Upper lobe of left lung (tissue), 6 donors: ENCODE measurements at regions not wholly inside any gene's neighbourhood (a gene's known extent, or its start where the extent isn't known, plus 50 kb on each side); places are given as distances from the start of the nearest gene placed in this dataset.
"Not testable (repeated sequence)": the region's sequence is repeated elsewhere in the genome, so short reads cannot be mapped to it uniquely, and the experiment has no call there.

Experiments
- ATAC-seq, 2 donors: fragments of 200-7000 bp; cut with Tn5 transposase; one replicate each; pipeline ENCODE4 v1.9.1; 2022; ENCODE audit warnings: mild to moderate bottlenecking in 2 of 2, moderate library complexity in 2 of 2; ENCODE audit not compliant: low FRiP score in 2 of 2
- DNase-seq, 2 donors: peaks; one replicate each; pipeline ENCODE4 v3.0.0-alpha.2; 2019 to 2020
- H3K27ac ChIP-seq, 4 donors: fragments of 200-600 bp; sonication (generic); one replicate each; pipeline ENCODE4 v1.5.1; 2016 to 2019
- H3K27me3 ChIP-seq, 4 donors: fragments of 200-600 bp; sonication (generic); one replicate each; pipeline ENCODE4 v1.5.1; 2017 to 2019
- H3K36me3 ChIP-seq, 4 donors: fragments of 200-600 bp; sonication (generic); one replicate each; pipeline ENCODE4 v1.5.1; 2016 to 2019
- H3K4me1 ChIP-seq, 4 donors: fragments of 200-600 bp; sonication (generic); one replicate each; pipeline ENCODE4 v1.5.1; 2018 to 2019
- H3K4me3 ChIP-seq, 4 donors: fragments of 200-600 bp; sonication (generic); one replicate each; pipeline ENCODE4 v1.5.1; 2017 to 2019; ENCODE audit warnings: mild to moderate bottlenecking in 2 of 4, moderate library complexity in 1 of 4
- H3K9me3 ChIP-seq, 4 donors: fragments of 200-600 bp; sonication (generic); one replicate each; pipeline ENCODE4 v1.5.1; 2018 to 2019
- CTCF ChIP-seq, 6 experiments: fragments of 450-650 bp in 4 of 6; fragments of 200-600 bp in 2 of 6; sonication (generic) in 2 of 6; IDR thresholded peaks; one replicate each; pipeline ENCODE4 v1.5.1; 2016 to 2019; ENCODE audit warnings: antibody characterized with exemption in 6 of 6
- EP300 ChIP-seq, 4 donors: sonication (generic); formaldehyde crosslinking; IDR thresholded peaks; one replicate each; pipeline ENCODE4 v1.5.1; 2017; ENCODE audit warnings: antibody characterized with exemption in 4 of 4, control low read depth in 2 of 4
- POLR2A ChIP-seq, 4 donors: fragments of 450-650 bp; IDR thresholded peaks; one replicate each; pipeline ENCODE4 v1.5.1; 2016 to 2017; ENCODE audit warnings: antibody characterized with exemption in 4 of 4, mild to moderate bottlenecking in 2 of 4
- POLR2AphosphoS5 ChIP-seq, 2 donors: sonication (generic); formaldehyde crosslinking; IDR thresholded peaks; one replicate each; pipeline ENCODE4 v1.5.1; 2017; ENCODE audit warnings: antibody characterized with exemption in 2 of 2
- WGBS, 2 donors: methylation state at CpG; one replicate each; pipeline ENCODE4 v1.1.5; 2017 to 2018; 5-methylcytosine and 5-hydroxymethylcytosine counted together
- donor health status: DM: no; HTN: no; CAD: no; lungs with moderate emphysema.
- donor health status: DM: no; HTN: yes; CAD: no; lungs with severe emphysema.

DNA sequence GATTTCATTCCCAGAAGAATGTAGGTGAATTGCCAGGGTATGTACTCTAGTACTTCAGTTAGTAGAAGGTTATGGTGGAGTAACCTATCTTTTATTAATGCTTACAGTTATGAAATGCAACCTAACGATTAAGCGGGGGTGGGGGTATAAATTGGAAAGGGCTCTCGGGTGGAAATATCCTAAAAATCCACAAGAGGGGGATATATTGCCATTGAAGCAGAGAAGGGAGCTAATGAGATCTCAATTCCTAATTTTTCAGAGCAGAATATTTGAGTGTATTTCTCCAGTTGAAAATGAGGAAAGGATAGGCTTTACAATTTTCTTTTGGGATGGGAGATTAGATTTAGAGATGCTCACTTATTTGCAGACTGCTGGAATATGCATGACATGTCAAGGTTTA lies 90.8 kb downstream of the DNAJB9 start:
- H3K36me3 ChIP-seq: no peaks in the 10 kb centered on the region
- H3K27ac ChIP-seq: no peak overlapping the region
- H3K4me1 ChIP-seq: no peaks in the 10 kb centered on the region
- ATAC-seq (no peak), DNase-seq (no peak)
- H3K9me3 ChIP-seq: no peaks in the 10 kb centered on the region
- TF ChIP-seq POLR2AphosphoS5 (IDR thresholded peaks at IDR 0.05) (no peak), CTCF (IDR thresholded peaks at IDR 0.05) (peak in 1 of 6 experiments; percentile 22)
- H3K4me3 ChIP-seq: no peak overlapping the region
- no peaks in the 10 kb centered on the region for H3K27me3 ChIP-seq
- 38 to 49% methylated on average over 3 of the region's 3 CpGs for WGBS, 2 donors

- H3K4me3 ChIP-seq: no peak overlapping the region
- DNase-seq: no peak
- H3K4me1 ChIP-seq: no peaks in the 10 kb centered on the region
- H3K9me3 ChIP-seq: no peaks in the 10 kb centered on the region
- H3K36me3 ChIP-seq: no peaks in the 10 kb centered on the region
- TF ChIP-seq CTCF (IDR thresholded peaks at IDR 0.05) (no peak), POLR2AphosphoS5 (IDR thresholded peaks at IDR 0.05) (no peak), POLR2A (IDR thresholded peaks at IDR 0.05) (no peak), EP300 (IDR thresholded peaks at IDR 0.05) (no peak)
- H3K27ac ChIP-seq: no peak overlapping the region
- H3K27me3 ChIP-seq: no peaks in the 10 kb centered on the region
- WGBS, 2 donors: 33 to 61% methylated on average over 4 of the region's 4 CpGs
- no peak for ATAC-seq
Measured at GRCh38 chr7:108662783-108663362, 93.2 kb downstream of the DNAJB9 start.

GRCh38 chr7:108663701-108664100 lies 94.0 kb downstream of the DNAJB9 start:
- 79 to 82% methylated on average over 3 of the region's 3 CpGs for WGBS, 2 donors
- ATAC-seq (no peak), DNase-seq (no peak)
- Histone ChIP-seq H3K36me3 (no peaks in the 10 kb centered on the region), H3K27me3 (no peaks in the 10 kb centered on the region), H3K27ac (no peak overlapping the region), H3K4me3 (no peak overlapping the region), H3K9me3 (no peaks in the 10 kb centered on the region), H3K4me1 (no peaks in the 10 kb centered on the region)
- no peak for TF ChIP-seq POLR2A (IDR thresholded peaks at IDR 0.05)
- no peak for TF ChIP-seq EP300 (IDR thresholded peaks at IDR 0.05)
- TF ChIP-seq POLR2AphosphoS5 (IDR thresholded peaks at IDR 0.05): no peak
- TF ChIP-seq CTCF (IDR thresholded peaks at IDR 0.05): no peak

- H3K4me3 ChIP-seq: no peak overlapping the region
- WGBS, 2 donors: 54 to 55% methylated on average over 2 of the region's 2 CpGs
- ATAC-seq (no peak), DNase-seq (no peak)
- no peaks in the 10 kb centered on the region for H3K36me3 ChIP-seq
- H3K27ac ChIP-seq: no peak overlapping the region
- H3K27me3 ChIP-seq: no peaks in the 10 kb centered on the region
- H3K9me3 ChIP-seq: no peaks in the 10 kb centered on the region
- H3K4me1 ChIP-seq: no peaks in the 10 kb centered on the region
- no peak for TF ChIP-seq POLR2A (IDR thresholded peaks at IDR 0.05)
- TF ChIP-seq POLR2AphosphoS5 (IDR thresholded peaks at IDR 0.05): no peak
- no peak for TF ChIP-seq CTCF (IDR thresholded peaks at IDR 0.05)
- TF ChIP-seq EP300 (IDR thresholded peaks at IDR 0.05): no peak
Measured at GRCh38 chr7:108667216-108667615, 97.5 kb downstream of the DNAJB9 start.

- Histone ChIP-seq H3K4me3 (no peak overlapping the region), H3K36me3 (no peaks in the 10 kb centered on the region), H3K9me3 (no peaks in the 10 kb centered on the region), H3K4me1 (no peaks in the 10 kb centered on the region), H3K27me3 (no peaks in the 10 kb centered on the region), H3K27ac (no peak overlapping the region)
- DNase-seq (no peak), ATAC-seq (no peak)
- TF ChIP-seq EP300 (IDR thresholded peaks at IDR 0.05) (no peak), POLR2AphosphoS5 (IDR thresholded peaks at IDR 0.05) (no peak)
Measured at GRCh38 chr7:108669958-108670357, 100.3 kb downstream of the DNAJB9 start.

- 53 to 86% methylated on average over 3 of the region's 3 CpGs for WGBS, 2 donors
- ATAC-seq, H3K4me3 ChIP-seq: not testable (repeated sequence)
Measured at GRCh38 chr7:108673699-108674098, 104.0 kb downstream of the DNAJB9 start.

More at GRCh38 chr7:108673699-108674098, 104.0 kb downstream of the DNAJB9 start:
- H3K27ac ChIP-seq, H3K27me3 ChIP-seq, H3K36me3 ChIP-seq, H3K4me1 ChIP-seq, DNase-seq, H3K9me3 ChIP-seq: not testable (repeated sequence)
